ENCODE measurements at regions not wholly inside any gene's neighbourhood (a gene's known extent, or its start where the extent isn't known, plus 50 kb on each side); places are given as distances from the start of the nearest gene placed in this dataset.

DNA sequence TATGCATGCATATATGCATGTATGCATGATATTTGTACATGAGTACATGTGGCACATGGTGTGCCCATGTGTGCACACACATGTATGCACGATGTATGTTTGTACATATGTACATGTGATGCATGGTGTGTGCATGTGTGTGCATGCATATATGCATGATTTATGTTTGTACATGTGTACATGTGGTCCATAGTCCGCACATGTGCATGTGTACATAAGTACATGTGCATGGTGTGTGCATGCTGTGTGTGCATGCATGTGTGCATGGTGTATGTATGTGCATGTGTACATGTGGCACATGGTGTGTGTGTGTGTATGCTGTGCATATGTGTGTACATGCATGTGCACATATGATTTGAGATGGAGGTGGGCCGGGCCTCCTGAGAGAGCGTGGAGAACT, 384.2 kb downstream of the TYW1 start:
- TF ChIP-seq CTCF (IDR thresholded peaks at IDR 0.05): no peak
- no peak for TF ChIP-seq POLR2A (IDR thresholded peaks at IDR 0.05)
